ENCODE measurements at regions not wholly inside any gene's neighbourhood (a gene's known extent, or its start where the extent isn't known, plus 50 kb on each side); places are given as distances from the start of the nearest gene placed in this dataset.

GRCh38 chr21:38908537-38908936, 102.8 kb downstream of the ETS2 start:
- DNase-seq (ENCODE audit: low spot score) (no peak), ATAC-seq (no peak)
- Histone ChIP-seq H3K9me2 (ENCODE audit: insufficient read depth) (no peaks in the 10 kb centered on the region; the same call in 1 of the 2 replicates), H3K79me2 (replicated peaks; ENCODE audit: insufficient read depth) (no peaks in the 10 kb centered on the region), H3K4me1 (ENCODE audit: insufficient read depth) (peaks cover 9% of the 10 kb centered on the region), H4K20me1 (replicated peaks; ENCODE audit: insufficient read depth) (no peaks in the 10 kb centered on the region), H3K4me2 (no peak overlapping the region), H2AFZ (no peak overlapping the region), H3K27me3 (ENCODE audit: insufficient read depth) (peaks cover 9% of the 10 kb centered on the region; the same call in 1 of the 2 replicates), H3K27ac (ENCODE audit: low read depth) (no peak overlapping the region), H3K4me3 (no peak overlapping the region), H3F3A (replicated peaks; ENCODE audit: low read depth) (peaks cover under 1% of the 10 kb centered on the region), H3K36me3 (ENCODE audit: insufficient read depth) (no peaks in the 10 kb centered on the region)
- Mint-ChIP-seq H3K9me3 (no peaks in the 10 kb centered on the region; the same call in 2 of the 3 replicates), H3K36me3 (ENCODE audit: low read depth) (peaks cover 5% of the 10 kb centered on the region; the same call in 1 of the 3 replicates), H3K27me3 (ENCODE audit: insufficient read depth, low read depth, poor library complexity) (peaks cover 7% of the 10 kb centered on the region), H3K4me1 (peaks cover 15% of the 10 kb centered on the region), H3K4me3 (no peak overlapping the region), H3K27ac (no peak overlapping the region)
- TF ChIP-seq, protein P1, sequence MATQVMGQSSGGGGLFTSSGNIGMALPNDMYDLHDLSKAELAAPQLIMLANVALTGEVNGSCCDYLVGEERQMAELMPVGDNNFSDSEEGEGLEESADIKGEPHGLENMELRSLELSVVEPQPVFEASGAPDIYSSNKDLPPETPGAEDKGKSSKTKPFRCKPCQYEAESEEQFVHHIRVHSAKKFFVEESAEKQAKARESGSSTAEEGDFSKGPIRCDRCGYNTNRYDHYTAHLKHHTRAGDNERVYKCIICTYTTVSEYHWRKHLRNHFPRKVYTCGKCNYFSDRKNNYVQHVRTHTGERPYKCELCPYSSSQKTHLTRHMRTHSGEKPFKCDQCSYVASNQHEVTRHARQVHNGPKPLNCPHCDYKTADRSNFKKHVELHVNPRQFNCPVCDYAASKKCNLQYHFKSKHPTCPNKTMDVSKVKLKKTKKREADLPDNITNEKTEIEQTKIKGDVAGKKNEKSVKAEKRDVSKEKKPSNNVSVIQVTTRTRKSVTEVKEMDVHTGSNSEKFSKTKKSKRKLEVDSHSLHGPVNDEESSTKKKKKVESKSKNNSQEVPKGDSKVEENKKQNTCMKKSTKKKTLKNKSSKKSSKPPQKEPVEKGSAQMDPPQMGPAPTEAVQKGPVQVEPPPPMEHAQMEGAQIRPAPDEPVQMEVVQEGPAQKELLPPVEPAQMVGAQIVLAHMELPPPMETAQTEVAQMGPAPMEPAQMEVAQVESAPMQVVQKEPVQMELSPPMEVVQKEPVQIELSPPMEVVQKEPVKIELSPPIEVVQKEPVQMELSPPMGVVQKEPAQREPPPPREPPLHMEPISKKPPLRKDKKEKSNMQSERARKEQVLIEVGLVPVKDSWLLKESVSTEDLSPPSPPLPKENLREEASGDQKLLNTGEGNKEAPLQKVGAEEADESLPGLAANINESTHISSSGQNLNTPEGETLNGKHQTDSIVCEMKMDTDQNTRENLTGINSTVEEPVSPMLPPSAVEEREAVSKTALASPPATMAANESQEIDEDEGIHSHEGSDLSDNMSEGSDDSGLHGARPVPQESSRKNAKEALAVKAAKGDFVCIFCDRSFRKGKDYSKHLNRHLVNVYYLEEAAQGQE (IDR thresholded peaks at IDR 0.05; ENCODE audit: unreplicated experiment), result no peak
- no peak for TF ChIP-seq JUNB (IDR thresholded peaks at IDR 0.05; ENCODE audit: unreplicated experiment)
- TF ChIP-seq EZH2 (IDR thresholded peaks at IDR 0.05; ENCODE audit: low read depth, unreplicated experiment), result no peak
- no peak for TF ChIP-seq POLR2AphosphoS5 (IDR thresholded peaks at IDR 0.05; ENCODE audit: low read depth)
- TF ChIP-seq ZNF114 (CRISPR knock-in tag; IDR thresholded peaks at IDR 0.05), result no peak
- TF ChIP-seq, protein P2, sequence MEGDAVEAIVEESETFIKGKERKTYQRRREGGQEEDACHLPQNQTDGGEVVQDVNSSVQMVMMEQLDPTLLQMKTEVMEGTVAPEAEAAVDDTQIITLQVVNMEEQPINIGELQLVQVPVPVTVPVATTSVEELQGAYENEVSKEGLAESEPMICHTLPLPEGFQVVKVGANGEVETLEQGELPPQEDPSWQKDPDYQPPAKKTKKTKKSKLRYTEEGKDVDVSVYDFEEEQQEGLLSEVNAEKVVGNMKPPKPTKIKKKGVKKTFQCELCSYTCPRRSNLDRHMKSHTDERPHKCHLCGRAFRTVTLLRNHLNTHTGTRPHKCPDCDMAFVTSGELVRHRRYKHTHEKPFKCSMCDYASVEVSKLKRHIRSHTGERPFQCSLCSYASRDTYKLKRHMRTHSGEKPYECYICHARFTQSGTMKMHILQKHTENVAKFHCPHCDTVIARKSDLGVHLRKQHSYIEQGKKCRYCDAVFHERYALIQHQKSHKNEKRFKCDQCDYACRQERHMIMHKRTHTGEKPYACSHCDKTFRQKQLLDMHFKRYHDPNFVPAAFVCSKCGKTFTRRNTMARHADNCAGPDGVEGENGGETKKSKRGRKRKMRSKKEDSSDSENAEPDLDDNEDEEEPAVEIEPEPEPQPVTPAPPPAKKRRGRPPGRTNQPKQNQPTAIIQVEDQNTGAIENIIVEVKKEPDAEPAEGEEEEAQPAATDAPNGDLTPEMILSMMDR (conservative IDR thresholded peaks at IDR 0.05; ENCODE audit: low read depth in 2 of 2), result no peak
- TF ChIP-seq ZNF331 (CRISPR knock-in tag; IDR thresholded peaks at IDR 0.05; ENCODE audit: low read depth), result no peak
- TF ChIP-seq, protein P3, sequence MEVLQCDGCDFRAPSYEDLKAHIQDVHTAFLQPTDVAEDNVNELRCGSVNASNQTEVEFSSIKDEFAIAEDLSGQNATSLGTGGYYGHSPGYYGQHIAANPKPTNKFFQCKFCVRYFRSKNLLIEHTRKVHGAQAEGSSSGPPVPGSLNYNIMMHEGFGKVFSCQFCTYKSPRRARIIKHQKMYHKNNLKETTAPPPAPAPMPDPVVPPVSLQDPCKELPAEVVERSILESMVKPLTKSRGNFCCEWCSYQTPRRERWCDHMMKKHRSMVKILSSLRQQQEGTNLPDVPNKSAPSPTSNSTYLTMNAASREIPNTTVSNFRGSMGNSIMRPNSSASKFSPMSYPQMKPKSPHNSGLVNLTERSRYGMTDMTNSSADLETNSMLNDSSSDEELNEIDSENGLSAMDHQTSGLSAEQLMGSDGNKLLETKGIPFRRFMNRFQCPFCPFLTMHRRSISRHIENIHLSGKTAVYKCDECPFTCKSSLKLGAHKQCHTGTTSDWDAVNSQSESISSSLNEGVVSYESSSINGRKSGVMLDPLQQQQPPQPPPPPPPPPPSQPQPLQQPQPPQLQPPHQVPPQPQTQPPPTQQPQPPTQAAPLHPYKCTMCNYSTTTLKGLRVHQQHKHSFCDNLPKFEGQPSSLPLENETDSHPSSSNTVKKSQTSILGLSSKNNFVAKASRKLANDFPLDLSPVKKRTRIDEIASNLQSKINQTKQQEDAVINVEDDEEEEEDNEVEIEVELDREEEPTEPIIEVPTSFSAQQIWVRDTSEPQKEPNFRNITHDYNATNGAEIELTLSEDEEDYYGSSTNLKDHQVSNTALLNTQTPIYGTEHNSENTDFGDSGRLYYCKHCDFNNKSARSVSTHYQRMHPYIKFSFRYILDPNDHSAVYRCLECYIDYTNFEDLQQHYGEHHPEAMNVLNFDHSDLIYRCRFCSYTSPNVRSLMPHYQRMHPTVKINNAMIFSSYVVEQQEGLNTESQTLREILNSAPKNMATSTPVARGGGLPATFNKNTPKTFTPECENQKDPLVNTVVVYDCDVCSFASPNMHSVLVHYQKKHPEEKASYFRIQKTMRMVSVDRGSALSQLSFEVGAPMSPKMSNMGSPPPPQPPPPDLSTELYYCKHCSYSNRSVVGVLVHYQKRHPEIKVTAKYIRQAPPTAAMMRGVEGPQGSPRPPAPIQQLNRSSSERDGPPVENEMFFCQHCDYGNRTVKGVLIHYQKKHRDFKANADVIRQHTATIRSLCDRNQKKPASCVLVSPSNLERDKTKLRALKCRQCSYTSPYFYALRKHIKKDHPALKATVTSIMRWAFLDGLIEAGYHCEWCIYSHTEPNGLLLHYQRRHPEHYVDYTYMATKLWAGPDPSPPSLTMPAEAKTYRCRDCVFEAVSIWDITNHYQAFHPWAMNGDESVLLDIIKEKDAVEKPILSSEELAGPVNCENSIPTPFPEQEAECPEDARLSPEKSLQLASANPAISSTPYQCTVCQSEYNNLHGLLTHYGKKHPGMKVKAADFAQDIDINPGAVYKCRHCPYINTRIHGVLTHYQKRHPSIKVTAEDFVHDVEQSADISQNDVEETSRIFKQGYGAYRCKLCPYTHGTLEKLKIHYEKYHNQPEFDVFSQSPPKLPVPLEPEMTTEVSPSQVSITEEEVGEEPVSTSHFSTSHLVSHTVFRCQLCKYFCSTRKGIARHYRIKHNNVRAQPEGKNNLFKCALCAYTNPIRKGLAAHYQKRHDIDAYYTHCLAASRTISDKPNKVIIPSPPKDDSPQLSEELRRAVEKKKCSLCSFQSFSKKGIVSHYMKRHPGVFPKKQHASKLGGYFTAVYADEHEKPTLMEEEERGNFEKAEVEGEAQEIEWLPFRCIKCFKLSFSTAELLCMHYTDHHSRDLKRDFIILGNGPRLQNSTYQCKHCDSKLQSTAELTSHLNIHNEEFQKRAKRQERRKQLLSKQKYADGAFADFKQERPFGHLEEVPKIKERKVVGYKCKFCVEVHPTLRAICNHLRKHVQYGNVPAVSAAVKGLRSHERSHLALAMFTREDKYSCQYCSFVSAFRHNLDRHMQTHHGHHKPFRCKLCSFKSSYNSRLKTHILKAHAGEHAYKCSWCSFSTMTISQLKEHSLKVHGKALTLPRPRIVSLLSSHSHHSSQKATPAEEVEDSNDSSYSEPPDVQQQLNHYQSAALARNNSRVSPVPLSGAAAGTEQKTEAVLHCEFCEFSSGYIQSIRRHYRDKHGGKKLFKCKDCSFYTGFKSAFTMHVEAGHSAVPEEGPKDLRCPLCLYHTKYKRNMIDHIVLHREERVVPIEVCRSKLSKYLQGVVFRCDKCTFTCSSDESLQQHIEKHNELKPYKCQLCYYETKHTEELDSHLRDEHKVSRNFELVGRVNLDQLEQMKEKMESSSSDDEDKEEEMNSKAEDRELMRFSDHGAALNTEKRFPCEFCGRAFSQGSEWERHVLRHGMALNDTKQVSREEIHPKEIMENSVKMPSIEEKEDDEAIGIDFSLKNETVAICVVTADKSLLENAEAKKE (CRISPR knock-in tag; IDR thresholded peaks at IDR 0.05), result no peak
- TF ChIP-seq, protein P4, sequence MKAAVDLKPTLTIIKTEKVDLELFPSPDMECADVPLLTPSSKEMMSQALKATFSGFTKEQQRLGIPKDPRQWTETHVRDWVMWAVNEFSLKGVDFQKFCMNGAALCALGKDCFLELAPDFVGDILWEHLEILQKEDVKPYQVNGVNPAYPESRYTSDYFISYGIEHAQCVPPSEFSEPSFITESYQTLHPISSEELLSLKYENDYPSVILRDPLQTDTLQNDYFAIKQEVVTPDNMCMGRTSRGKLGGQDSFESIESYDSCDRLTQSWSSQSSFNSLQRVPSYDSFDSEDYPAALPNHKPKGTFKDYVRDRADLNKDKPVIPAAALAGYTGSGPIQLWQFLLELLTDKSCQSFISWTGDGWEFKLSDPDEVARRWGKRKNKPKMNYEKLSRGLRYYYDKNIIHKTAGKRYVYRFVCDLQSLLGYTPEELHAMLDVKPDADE (IDR thresholded peaks at IDR 0.05), result no peak
- no peak for TF ChIP-seq STAT1 (IDR thresholded peaks at IDR 0.05; ENCODE audit: unreplicated experiment)
- no peak for TF ChIP-seq CREB1 (CRISPR knock-in tag; IDR thresholded peaks at IDR 0.05; ENCODE audit: low read depth)
- TF ChIP-seq NANOG (IDR thresholded peaks at IDR 0.05; ENCODE audit: borderline replicate concordance), result no peak
- TF ChIP-seq EZH2phosphoT487 (IDR thresholded peaks at IDR 0.05; ENCODE audit: unreplicated experiment), result no peak
